Urinary bladder (tissue), 3 donors: ENCODE measurements at regions not wholly inside any gene's neighbourhood (a gene's known extent, or its start where the extent isn't known, plus 50 kb on each side); places are given as distances from the start of the nearest gene placed in this dataset.

Experiments
- DNase-seq: peaks from one replicate; pipeline ENCODE4 v3.0.0-alpha.2; 2015; ENCODE audit errors: extremely low spot score
- H3K27ac ChIP-seq: one replicate; pipeline ENCODE4 v1.5.1; 2013; ENCODE audit warnings: low read depth, mild to moderate bottlenecking, moderate library complexity
- H3K36me3 ChIP-seq: one replicate; pipeline ENCODE4 v1.6.1; 2013; ENCODE audit warnings: mild to moderate bottlenecking, moderate library complexity; ENCODE audit not compliant: insufficient read depth
- H3K4me1 ChIP-seq: one replicate; pipeline ENCODE4 v1.6.1; 2013; ENCODE audit warnings: mild to moderate bottlenecking, moderate library complexity; ENCODE audit not compliant: insufficient read depth
- H3K4me3 ChIP-seq: one replicate; pipeline ENCODE4 v1.5.1; 2013; ENCODE audit warnings: low read depth, low read length
- WGBS: extraction: QIAGEN DNeasy Blood & Tissue Kit; methylation state at CpG from one replicate; pipeline ENCODE4 v1.1.7; 2013; 5-methylcytosine and 5-hydroxymethylcytosine counted together
- donor health status: healthy with polysubstance abuse.
- donor health status: healthy.

GRCh38 chr6:122109075-122109474, 290.4 kb upstream of the HSF2 start:
- H3K4me3 ChIP-seq = no peak overlapping the region
- no peaks in the 10 kb centered on the region for H3K4me1 ChIP-seq
- H3K27ac ChIP-seq = no peak overlapping the region
- H3K36me3 ChIP-seq = no peaks in the 10 kb centered on the region
- no peak for DNase-seq

GRCh38 chr6:122114717-122115116, 284.7 kb upstream of the HSF2 start:
- 36% methylated on average over 2 of the region's 2 CpGs for WGBS
- Histone ChIP-seq H3K4me3 (no peak overlapping the region), H3K27ac (no peak overlapping the region), H3K36me3 (no peaks in the 10 kb centered on the region), H3K4me1 (no peaks in the 10 kb centered on the region)
- DNase-seq = no peak

GRCh38 chr6:122116119-122116834, 283.2 kb upstream of the HSF2 start:
- no peak overlapping the region for H3K27ac ChIP-seq
- WGBS = 46% methylated on average over 5 of the region's 5 CpGs
- no peak for DNase-seq

GRCh38 chr6:122116835-122117627, 282.4 kb upstream of the HSF2 start:
- H3K4me1 ChIP-seq = no peaks in the 10 kb centered on the region
- no peak overlapping the region for H3K4me3 ChIP-seq
- H3K36me3 ChIP-seq = no peaks in the 10 kb centered on the region
- WGBS = 56% methylated on average over 2 of the region's 2 CpGs
- DNase-seq = no peak
- no peak overlapping the region for H3K27ac ChIP-seq

More at GRCh38 chr6:122116119-122116834, 283.2 kb upstream of the HSF2 start:
- Histone ChIP-seq H3K4me3 (no peak overlapping the region), H3K36me3 (no peaks in the 10 kb centered on the region), H3K4me1 (no peaks in the 10 kb centered on the region)

GRCh38 chr6:122118945-122119506, 280.4 kb upstream of the HSF2 start:
- no peak overlapping the region for H3K4me3 ChIP-seq
- no peaks in the 10 kb centered on the region for H3K4me1 ChIP-seq
- H3K36me3 ChIP-seq = no peaks in the 10 kb centered on the region
- 93% methylated on average over 1 of the region's 1 CpG for WGBS
- no peak for DNase-seq
- no peak overlapping the region for H3K27ac ChIP-seq

- no peak overlapping the region for H3K27ac ChIP-seq
- 76% methylated on average over 1 of the region's 1 CpG for whole genome bisulfite sequencing
These were observed 277.2 kb upstream of the HSF2 start for GRCh38 chr6:122122202-122122601.

GRCh38 chr6:122122686-122123085, 276.8 kb upstream of the HSF2 start:
- H3K36me3 ChIP-seq = no peaks in the 10 kb centered on the region
- no peaks in the 10 kb centered on the region for H3K4me1 ChIP-seq
- H3K27ac ChIP-seq = no peak overlapping the region
- WGBS = 49% methylated on average over 2 of the region's 2 CpGs
- no peak overlapping the region for H3K4me3 ChIP-seq
- no peak for DNase-seq

More at GRCh38 chr6:122122202-122122601, 277.2 kb upstream of the HSF2 start:
- no peaks in the 10 kb centered on the region for H3K36me3 ChIP-seq
- DNase-seq = no peak
- no peaks in the 10 kb centered on the region for H3K4me1 ChIP-seq
- H3K4me3 ChIP-seq = no peak overlapping the region

GRCh38 chr6:122124908-122125307, 274.5 kb upstream of the HSF2 start:
- WGBS = 97% methylated on average over 3 of the region's 3 CpGs
- no peaks in the 10 kb centered on the region for H3K4me1 ChIP-seq
- H3K27ac ChIP-seq = no peak overlapping the region
- no peaks in the 10 kb centered on the region for H3K36me3 ChIP-seq
- no peak for DNase-seq
- H3K4me3 ChIP-seq = no peak overlapping the region

- H3K36me3 ChIP-seq = no peaks in the 10 kb centered on the region
- H3K27ac ChIP-seq = no peak overlapping the region
- no peak overlapping the region for H3K4me3 ChIP-seq
- 87% methylated on average over 3 of the region's 3 CpGs for WGBS
- no peak for DNase-seq
- no peaks in the 10 kb centered on the region for H3K4me1 ChIP-seq
These were observed 272.6 kb upstream of the HSF2 start for GRCh38 chr6:122126894-122127293.

GRCh38 chr6:122128445-122128844, 271.0 kb upstream of the HSF2 start:
- H3K27ac ChIP-seq = no peak overlapping the region

GRCh38 chr6:122129313-122130025, 270.0 kb upstream of the HSF2 start:
- Histone ChIP-seq H3K36me3 (no peaks in the 10 kb centered on the region), H3K27ac (no peak overlapping the region), H3K4me3 (no peak overlapping the region), H3K4me1 (no peaks in the 10 kb centered on the region)
- DNase-seq = no peak
- 95% methylated on average over 1 of the region's 1 CpG for WGBS

More at GRCh38 chr6:122128445-122128844, 271.0 kb upstream of the HSF2 start:
- H3K4me3 ChIP-seq = no peak overlapping the region
- DNase-seq = no peak
- no peaks in the 10 kb centered on the region for H3K4me1 ChIP-seq
- 83% methylated on average over 1 of the region's 1 CpG for WGBS
- no peaks in the 10 kb centered on the region for H3K36me3 ChIP-seq

GRCh38 chr6:122130026-122130348, 269.5 kb upstream of the HSF2 start:
- Histone ChIP-seq H3K4me3 (no peak overlapping the region), H3K4me1 (no peaks in the 10 kb centered on the region), H3K36me3 (no peaks in the 10 kb centered on the region), H3K27ac (no peak overlapping the region)
- DNase-seq = no peak
- WGBS = 67% methylated on average over 3 of the region's 3 CpGs

GRCh38 chr6:122130518-122130917, 268.9 kb upstream of the HSF2 start:
- Histone ChIP-seq H3K4me1 (no peaks in the 10 kb centered on the region), H3K27ac (no peak overlapping the region), H3K36me3 (no peaks in the 10 kb centered on the region), H3K4me3 (no peak overlapping the region)
- no peak for DNase-seq
- 93% methylated on average over 2 of the region's 2 CpGs for WGBS
